CD8-positive, alpha-beta memory T cell (primary cell): ENCODE measurements at regions not wholly inside any gene's neighbourhood (a gene's known extent, or its start where the extent isn't known, plus 50 kb on each side); places are given as distances from the start of the nearest gene placed in this dataset.

ENCODE experiments used
- CTCF ChIA-PET: fragments of 350-600 bp; sonication (Branson Sonifier 250); formaldehyde crosslinking; loops from one replicate; lab custom pipeline; 2021; ENCODE audit warnings: antibody characterized with exemption; lab: Charles Lee
- POLR2A ChIA-PET: fragments of 350-600 bp; sonication (Branson Sonifier 250); formaldehyde crosslinking; loops from one replicate; lab custom pipeline; 2021; ENCODE audit warnings: antibody characterized with exemption; lab: Charles Lee
- DNase-seq, 5 donors: peaks; one replicate each; pipeline versions ENCODE4 v3.0.0 to v3.0.0-alpha.2; 2020 to 2022; ENCODE audit warnings: mixed read lengths in 1 of 5
- H3K27ac ChIP-seq: one replicate; pipeline ENCODE4 v1.7.0; 2013; ENCODE audit warnings: low read depth, mild to moderate bottlenecking, low read length, moderate library complexity
- H3K27me3 ChIP-seq: 2 replicates; pipeline ENCODE4 v1.7.0; 2013; ENCODE audit warnings: low read length, mild to moderate bottlenecking; ENCODE audit not compliant: insufficient read depth, poor library complexity, severe bottlenecking
- H3K36me3 ChIP-seq: 2 replicates; pipeline ENCODE4 v1.7.0; 2013; ENCODE audit warnings: mild to moderate bottlenecking, low read length, moderate library complexity; ENCODE audit not compliant: insufficient read depth
- H3K4me1 ChIP-seq: 2 replicates; pipeline ENCODE4 v1.7.0; 2013; ENCODE audit warnings: mild to moderate bottlenecking, low read length, moderate library complexity; ENCODE audit not compliant: insufficient read depth
- H3K4me3 ChIP-seq: 2 replicates; pipeline ENCODE4 v1.7.0; 2013; ENCODE audit warnings: mild to moderate bottlenecking, low read length
- H3K9me3 ChIP-seq: 2 replicates; pipeline ENCODE4 v1.7.0; 2013; ENCODE audit warnings: mild to moderate bottlenecking, low read length
- H3K27ac Mint-ChIP-seq, 8 donors: one replicate each; pipeline ENCODE4 v1.8.0; 2020 to 2021; ENCODE audit warnings: mixed read lengths in 8 of 8, mild to moderate bottlenecking in 6 of 8, inconsistent platforms in 3 of 8, moderate library complexity in 3 of 8
- H3K27me3 Mint-ChIP-seq, 2 donors: one replicate each; pipeline ENCODE4 v1.8.0; 2020 to 2021; ENCODE audit warnings: mixed read lengths in 2 of 2, mild to moderate bottlenecking in 1 of 2, moderate library complexity in 1 of 2
- H3K36me3 Mint-ChIP-seq, 3 donors: one replicate each; pipeline ENCODE4 v1.8.0; 2020 to 2021; ENCODE audit warnings: mixed read lengths in 3 of 3, inconsistent platforms in 1 of 3, mild to moderate bottlenecking in 1 of 3
- H3K4me1 Mint-ChIP-seq, 3 donors: one replicate each; pipeline ENCODE4 v1.8.0; 2020 to 2021; ENCODE audit warnings: mixed read lengths in 3 of 3, inconsistent platforms in 1 of 3, mild to moderate bottlenecking in 1 of 3
- H3K4me3 Mint-ChIP-seq, 7 donors: one replicate each; pipeline ENCODE4 v1.8.0; 2020 to 2021; ENCODE audit warnings: mixed read lengths in 7 of 7, mild to moderate bottlenecking in 6 of 7, moderate library complexity in 4 of 7, inconsistent platforms in 2 of 7
- H3K9me3 Mint-ChIP-seq, 5 donors: one replicate each; pipeline ENCODE4 v1.8.0; 2020 to 2022; ENCODE audit warnings: mixed read lengths in 5 of 5, mild to moderate bottlenecking in 3 of 5, moderate library complexity in 2 of 5, inconsistent platforms in 1 of 5

GRCh38 chr4:171464499-171464898 lies 348.7 kb upstream of the GALNTL6 start:
- Mint-ChIP-seq H3K9me3 (peaks cover 3 to 18% (median 7%) of the 10 kb centered on the region in 5 donors), H3K4me3 (no peak overlapping the region), H3K27me3 (no peaks in the 10 kb centered on the region), H3K36me3 (no peaks in the 10 kb centered on the region), H3K27ac (no peak overlapping the region), H3K4me1 (no peaks in the 10 kb centered on the region)
- DNase-seq: no peak
- ChIA-PET CTCF (no interaction called here), POLR2A (no interaction called here)
- Histone ChIP-seq H3K4me3 (no peak overlapping the region), H3K36me3 (no peaks in the 10 kb centered on the region), H3K9me3 (no peaks in the 10 kb centered on the region), H3K4me1 (no peaks in the 10 kb centered on the region), H3K27ac (no peak overlapping the region), H3K27me3 (no peaks in the 10 kb centered on the region)

DNA sequence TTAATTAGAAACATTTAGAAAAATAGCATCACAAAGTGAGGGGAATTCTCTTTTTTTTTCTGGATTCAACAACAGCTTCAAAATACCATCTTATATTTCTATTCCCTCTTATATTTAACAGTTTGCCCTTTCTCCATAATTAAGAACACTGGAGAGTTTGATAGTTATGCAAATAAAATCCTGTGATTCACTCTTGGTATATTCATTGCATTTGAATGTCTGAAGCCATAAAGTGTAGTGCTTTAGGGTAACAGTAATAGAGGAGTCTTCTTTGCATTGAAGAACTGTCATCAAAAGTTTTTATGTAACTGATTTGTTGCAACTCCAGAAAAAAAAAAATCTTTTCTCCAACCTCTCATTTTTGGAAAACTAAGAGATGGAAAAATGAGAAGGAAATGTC lies 352.0 kb upstream of the GALNTL6 start:
- Mint-ChIP-seq H3K27me3 (no peaks in the 10 kb centered on the region), H3K9me3 (peaks cover 2 to 18% (median 9%) of the 10 kb centered on the region in 5 donors), H3K4me3 (no peak overlapping the region), H3K36me3 (no peaks in the 10 kb centered on the region), H3K4me1 (no peaks in the 10 kb centered on the region), H3K27ac (no peak overlapping the region)
- POLR2A ChIA-PET: no interaction called here
- Histone ChIP-seq H3K27me3 (no peaks in the 10 kb centered on the region), H3K36me3 (no peaks in the 10 kb centered on the region), H3K4me3 (no peak overlapping the region), H3K9me3 (no peaks in the 10 kb centered on the region), H3K27ac (no peak overlapping the region), H3K4me1 (no peaks in the 10 kb centered on the region)
- CTCF ChIA-PET: no interaction called here
- no peak for DNase-seq

GRCh38 chr4:171448919-171449481 lies 364.2 kb upstream of the GALNTL6 start:
- Mint-ChIP-seq H3K4me1 (no peaks in the 10 kb centered on the region), H3K27ac (no peak overlapping the region), H3K9me3 (peaks cover 5 to 25% (median 8%) of the 10 kb centered on the region in 5 donors), H3K27me3 (no peaks in the 10 kb centered on the region), H3K36me3 (no peaks in the 10 kb centered on the region), H3K4me3 (no peak overlapping the region)
- H3K36me3 ChIP-seq: no peaks in the 10 kb centered on the region
- no peak overlapping the region for H3K27ac ChIP-seq
- no peak for DNase-seq
- no peaks in the 10 kb centered on the region for H3K9me3 ChIP-seq
- H3K4me1 ChIP-seq: no peaks in the 10 kb centered on the region
- POLR2A ChIA-PET: no interaction called here
- CTCF ChIA-PET: no interaction called here
- H3K27me3 ChIP-seq: no peaks in the 10 kb centered on the region
- no peak overlapping the region for H3K4me3 ChIP-seq

- Mint-ChIP-seq H3K9me3 (peaks cover 5 to 26% (median 7%) of the 10 kb centered on the region in 5 donors), H3K4me1 (no peaks in the 10 kb centered on the region), H3K27me3 (no peaks in the 10 kb centered on the region), H3K27ac (no peak overlapping the region), H3K4me3 (no peak overlapping the region), H3K36me3 (no peaks in the 10 kb centered on the region)
- CTCF ChIA-PET: no interaction called here
- Histone ChIP-seq H3K4me1 (no peaks in the 10 kb centered on the region), H3K27me3 (no peaks in the 10 kb centered on the region), H3K9me3 (no peaks in the 10 kb centered on the region), H3K36me3 (no peaks in the 10 kb centered on the region), H3K27ac (no peak overlapping the region), H3K4me3 (no peak overlapping the region)
- POLR2A ChIA-PET: no interaction called here
- no peak for DNase-seq
These were observed 364.8 kb upstream of the GALNTL6 start for GRCh38 chr4:171448358-171448757.

DNA sequence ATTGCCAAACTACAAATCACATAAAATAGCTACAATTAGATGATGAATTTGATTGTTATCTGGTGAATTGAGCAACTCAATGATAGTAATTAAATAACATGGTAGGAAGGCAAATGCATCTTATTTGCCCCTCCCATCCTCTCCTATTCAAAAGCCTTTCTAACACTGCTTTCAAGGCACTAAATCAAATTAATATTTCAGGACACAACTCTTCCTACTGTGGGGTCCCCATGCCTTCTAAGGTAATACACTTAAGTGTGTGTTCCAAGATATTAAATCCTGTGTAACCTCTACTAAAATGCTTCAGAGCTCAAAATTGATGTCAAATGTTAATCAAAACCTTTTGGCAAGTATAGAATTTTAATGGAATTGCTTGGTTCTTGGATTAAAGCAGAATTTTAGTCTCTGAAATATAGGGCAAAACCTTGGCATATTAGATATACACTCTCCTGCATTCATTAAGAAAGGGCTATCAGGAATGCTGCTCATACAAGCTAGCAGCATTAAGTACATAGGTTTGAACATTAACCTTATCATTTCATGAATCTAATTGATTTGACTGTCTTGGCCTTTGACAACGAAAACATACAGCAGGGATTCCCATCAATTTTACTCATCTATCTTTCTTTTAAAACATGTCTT lies 371.8 kb upstream of the GALNTL6 start:
- Mint-ChIP-seq H3K27ac (no peak overlapping the region), H3K4me3 (no peak overlapping the region), H3K36me3 (no peaks in the 10 kb centered on the region), H3K9me3 (peaks cover 5 to 35% (median 7%) of the 10 kb centered on the region in 5 donors), H3K4me1 (no peaks in the 10 kb centered on the region), H3K27me3 (no peaks in the 10 kb centered on the region)
- CTCF ChIA-PET: no interaction called here
- no peaks in the 10 kb centered on the region for H3K36me3 ChIP-seq
- no peak overlapping the region for H3K4me3 ChIP-seq
- no peaks in the 10 kb centered on the region for H3K27me3 ChIP-seq
- no peak for DNase-seq
- H3K27ac ChIP-seq: no peak overlapping the region
- H3K9me3 ChIP-seq: no peaks in the 10 kb centered on the region
- POLR2A ChIA-PET: no interaction called here
- no peaks in the 10 kb centered on the region for H3K4me1 ChIP-seq

DNA sequence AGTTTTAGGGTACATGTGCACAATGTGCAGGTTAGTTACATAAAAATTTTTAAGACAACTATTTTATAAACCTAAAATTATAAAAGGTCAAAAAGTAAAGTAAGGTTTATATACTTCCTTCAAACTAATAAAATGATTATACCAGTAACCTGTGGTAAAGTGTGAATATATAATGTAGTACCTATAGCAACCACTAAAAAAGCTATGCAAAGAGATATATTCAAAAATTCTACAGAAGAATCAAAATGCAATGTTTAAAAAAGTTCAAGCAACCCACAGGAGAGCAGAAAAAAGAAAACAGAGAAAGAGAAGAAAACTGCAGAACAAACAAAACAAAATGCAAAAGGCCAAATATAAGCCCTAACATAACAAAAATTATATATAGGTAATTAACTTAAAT lies 379.5 kb upstream of the GALNTL6 start:
- Histone ChIP-seq H3K27me3 (no peaks in the 10 kb centered on the region), H3K4me1 (no peaks in the 10 kb centered on the region), H3K9me3 (no peaks in the 10 kb centered on the region), H3K27ac (no peak overlapping the region), H3K4me3 (no peak overlapping the region), H3K36me3 (no peaks in the 10 kb centered on the region)
- H3K36me3 Mint-ChIP-seq: no peaks in the 10 kb centered on the region
- ChIA-PET POLR2A (no interaction called here), CTCF (no interaction called here)
- peaks cover 5 to 33% (median 10%) of the 10 kb centered on the region in 5 donors for H3K9me3 Mint-ChIP-seq
- H3K27me3 Mint-ChIP-seq: no peaks in the 10 kb centered on the region
- no peak overlapping the region for H3K27ac Mint-ChIP-seq
- H3K4me1 Mint-ChIP-seq: no peaks in the 10 kb centered on the region
- no peak for DNase-seq
- H3K4me3 Mint-ChIP-seq: no peak overlapping the region

GRCh38 chr4:171432536-171432935 lies 380.7 kb upstream of the GALNTL6 start:
- Histone ChIP-seq H3K4me3 (no peak overlapping the region), H3K27ac (no peak overlapping the region), H3K9me3 (no peaks in the 10 kb centered on the region), H3K4me1 (no peaks in the 10 kb centered on the region), H3K27me3 (no peaks in the 10 kb centered on the region), H3K36me3 (no peaks in the 10 kb centered on the region)
- Mint-ChIP-seq H3K36me3 (no peaks in the 10 kb centered on the region), H3K27ac (no peak overlapping the region), H3K4me3 (no peak overlapping the region), H3K9me3 (peaks cover 10 to 33% (median 16%) of the 10 kb centered on the region in 5 donors), H3K27me3 (no peaks in the 10 kb centered on the region), H3K4me1 (no peaks in the 10 kb centered on the region)
- no peak for DNase-seq
- ChIA-PET CTCF (no interaction called here), POLR2A (no interaction called here)

DNA sequence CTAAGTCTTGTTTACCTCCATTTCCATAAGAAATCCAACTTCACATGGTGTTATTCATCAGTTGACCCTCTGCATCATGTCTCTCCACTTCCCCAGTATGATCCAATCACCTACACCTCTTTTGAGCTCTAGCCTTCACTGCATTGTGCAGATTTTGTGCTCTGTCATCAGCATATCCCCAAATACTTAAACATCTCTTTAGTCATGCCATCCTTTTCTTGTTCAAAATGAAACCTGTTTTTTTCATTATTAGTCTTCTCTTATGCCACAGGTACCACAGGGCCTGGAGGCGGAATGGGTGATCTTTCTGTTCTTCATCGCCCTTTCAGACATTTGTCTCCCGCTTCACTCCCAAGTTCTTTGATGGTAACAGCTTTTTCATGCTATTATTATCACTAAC lies 382.7 kb upstream of the GALNTL6 start:
- H3K4me1 Mint-ChIP-seq: no peaks in the 10 kb centered on the region

More for the DNA sequence above, 382.7 kb upstream of the GALNTL6 start:
- H3K27ac ChIP-seq: no peak overlapping the region
- no peaks in the 10 kb centered on the region for H3K4me1 ChIP-seq
- H3K36me3 ChIP-seq: no peaks in the 10 kb centered on the region
- Mint-ChIP-seq H3K4me3 (no peak overlapping the region), H3K9me3 (peaks cover 10 to 44% (median 19%) of the 10 kb centered on the region in 5 donors), H3K27ac (no peak overlapping the region), H3K36me3 (no peaks in the 10 kb centered on the region), H3K27me3 (no peaks in the 10 kb centered on the region)
- CTCF ChIA-PET: no interaction called here
- H3K27me3 ChIP-seq: no peaks in the 10 kb centered on the region
- no peak for DNase-seq
- POLR2A ChIA-PET: no interaction called here
- H3K4me3 ChIP-seq: no peak overlapping the region
- H3K9me3 ChIP-seq: no peaks in the 10 kb centered on the region
